Panc1 (cell line): ENCODE measurements at regions not wholly inside any gene's neighbourhood (a gene's known extent, or its start where the extent isn't known, plus 50 kb on each side); places are given as distances from the start of the nearest gene placed in this dataset.

Experiments
- ATAC-seq: fragments of 200-7000 bp; cut with Tn5 transposase; 2 replicates; pipeline ENCODE4 v1.9.1; 2020; ENCODE audit warnings: mild to moderate bottlenecking, moderate library complexity
- BruUV-seq: library from RNA; stranded (reverse); fragments of 400-500 nt; replicated peaks from 2 replicates; lab custom pipeline; 2021; lab: Mats Ljungman, UMichigan
- CTCF ChIA-PET: fragments of 300-600 bp; sonication (Branson Sonifier 250); formaldehyde crosslinking; loops from one replicate; lab custom pipeline; 2022; ENCODE audit warnings: antibody characterized with exemption; lab: Charles Lee
- POLR2A ChIA-PET: fragments of 300-600 bp; sonication (Branson Sonifier 250); formaldehyde crosslinking; loops from one replicate; lab custom pipeline; 2022; ENCODE audit warnings: antibody characterized with exemption; lab: Charles Lee
- DNase-seq: peaks from one replicate; pipeline ENCODE4 v3.0.0-alpha.2; 2010; ENCODE audit warnings: low read depth, low spot score
- H3K27ac ChIP-seq: 2 replicates; pipeline ENCODE4 v1.5.1; 2011; ENCODE audit warnings: mild to moderate bottlenecking, low read length, inconsistent platforms
- H3K27me3 ChIP-seq: fragments of 200-500 bp; sonication (Bioruptor generic); 2 replicates; pipeline ENCODE4 v1.6.0; 2014; ENCODE audit warnings: low read length, inconsistent platforms; ENCODE audit not compliant: control insufficient read depth, insufficient read depth
- H3K36me3 ChIP-seq: fragments of 200-500 bp; sonication (Bioruptor generic); 2 replicates; pipeline ENCODE4 v1.5.1; 2014; ENCODE audit warnings: inconsistent platforms, mild to moderate bottlenecking, low read length, moderate library complexity; ENCODE audit not compliant: control insufficient read depth, insufficient read depth
- H3K4me1 ChIP-seq: 2 replicates; pipeline ENCODE4 v1.5.1; 2011; ENCODE audit warnings: inconsistent platforms, mild to moderate bottlenecking, low read length, moderate library complexity; ENCODE audit not compliant: control insufficient read depth, insufficient read depth
- H3K4me3 ChIP-seq, 2 experiments: 2 replicates each; pipeline ENCODE4 v1.5.1; 2011 to 2012; ENCODE audit warnings: low read depth in 2 of 2, low read length in 2 of 2, mild to moderate bottlenecking in 2 of 2, inconsistent platforms in 1 of 2, moderate library complexity in 1 of 2
- H3K9me3 ChIP-seq: fragments of 200-500 bp; sonication (Bioruptor generic); 2 replicates; pipeline ENCODE4 v1.5.1; 2014; ENCODE audit warnings: low read depth, mild to moderate bottlenecking, inconsistent platforms, low read length, moderate library complexity; ENCODE audit not compliant: control insufficient read depth, insufficient read depth
- POLR2AphosphoS5 ChIP-seq: IDR thresholded peaks from 2 replicates; pipeline ENCODE4 v1.6.1; 2012; ENCODE audit warnings: mild to moderate bottlenecking, low read depth, low read length, moderate library complexity
- SIN3A ChIP-seq: IDR thresholded peaks from 2 replicates; pipeline ENCODE4 v1.6.1; 2012; ENCODE audit warnings: low read depth, mild to moderate bottlenecking, low read length, moderate library complexity, borderline replicate concordance; ENCODE audit not compliant: insufficient read depth
- TCF7L2 ChIP-seq: IDR thresholded peaks from 2 replicates; pipeline ENCODE4 v1.6.1; 2011; ENCODE audit warnings: mild to moderate bottlenecking, low read depth, low read length, inconsistent platforms
- in situ Hi-C: cut with HindIII; loops from 2 replicates; pipeline ENCODE4 v1.10.0; 2016; ENCODE audit warnings: low sequenced_read_pairs, low pct_unique_long_range_greater_than_20kb
- intact Hi-C: fragments of 100-400 bp; cut with micrococcal nuclease; formaldehyde crosslinking; loops from one replicate; pipeline ENCODE4 v1.10.0; 2022; ENCODE audit not compliant: unreplicated experiment
- TF ChIP-seq, protein P1 (sequence below): fragments of 450-650 bp; IDR thresholded peaks from 2 replicates; pipeline ENCODE4 v1.5.1; 2017; ENCODE audit warnings: mild to moderate bottlenecking
- TF ChIP-seq, protein P2 (sequence below), 2 experiments: IDR thresholded peaks; 2 replicates each; pipeline ENCODE4 v1.6.1; 2011 to 2012; ENCODE audit warnings: low read depth in 2 of 2, control low read depth in 1 of 2, low read length in 1 of 2, mild to moderate bottlenecking in 1 of 2, moderate library complexity in 1 of 2; ENCODE audit not compliant: insufficient read depth in 1 of 2

DNA sequence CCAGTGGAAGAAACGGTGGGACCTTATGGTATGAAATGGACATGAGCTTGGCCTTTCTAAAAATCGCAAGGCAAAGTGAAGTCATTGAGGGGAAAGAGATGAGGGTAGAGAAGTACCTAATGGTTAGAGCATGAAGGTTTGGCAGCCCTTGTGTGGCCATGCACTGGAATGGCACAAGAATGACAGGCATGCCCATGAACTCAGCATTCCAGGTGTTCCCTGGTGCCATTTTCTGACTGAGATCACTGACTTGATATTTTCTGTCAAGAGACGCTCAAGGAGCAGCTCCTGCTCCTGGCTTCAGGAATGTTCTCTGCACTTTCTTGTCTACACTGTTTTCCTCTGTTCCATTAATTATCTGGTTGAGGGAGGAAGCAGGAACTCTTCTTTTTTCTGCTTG is 225.0 kb upstream of the SLC10A2 start:
- DNase-seq (no peak), ATAC-seq (no peak)
- ChIA-PET CTCF (no interaction called here), POLR2A (no interaction called here)
- TF ChIP-seq SIN3A (no peak), TCF7L2 (no peak), POLR2AphosphoS5 (no peak)
- TF ChIP-seq, protein P1, sequence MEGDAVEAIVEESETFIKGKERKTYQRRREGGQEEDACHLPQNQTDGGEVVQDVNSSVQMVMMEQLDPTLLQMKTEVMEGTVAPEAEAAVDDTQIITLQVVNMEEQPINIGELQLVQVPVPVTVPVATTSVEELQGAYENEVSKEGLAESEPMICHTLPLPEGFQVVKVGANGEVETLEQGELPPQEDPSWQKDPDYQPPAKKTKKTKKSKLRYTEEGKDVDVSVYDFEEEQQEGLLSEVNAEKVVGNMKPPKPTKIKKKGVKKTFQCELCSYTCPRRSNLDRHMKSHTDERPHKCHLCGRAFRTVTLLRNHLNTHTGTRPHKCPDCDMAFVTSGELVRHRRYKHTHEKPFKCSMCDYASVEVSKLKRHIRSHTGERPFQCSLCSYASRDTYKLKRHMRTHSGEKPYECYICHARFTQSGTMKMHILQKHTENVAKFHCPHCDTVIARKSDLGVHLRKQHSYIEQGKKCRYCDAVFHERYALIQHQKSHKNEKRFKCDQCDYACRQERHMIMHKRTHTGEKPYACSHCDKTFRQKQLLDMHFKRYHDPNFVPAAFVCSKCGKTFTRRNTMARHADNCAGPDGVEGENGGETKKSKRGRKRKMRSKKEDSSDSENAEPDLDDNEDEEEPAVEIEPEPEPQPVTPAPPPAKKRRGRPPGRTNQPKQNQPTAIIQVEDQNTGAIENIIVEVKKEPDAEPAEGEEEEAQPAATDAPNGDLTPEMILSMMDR, result no peak
- TF ChIP-seq, protein P2, sequence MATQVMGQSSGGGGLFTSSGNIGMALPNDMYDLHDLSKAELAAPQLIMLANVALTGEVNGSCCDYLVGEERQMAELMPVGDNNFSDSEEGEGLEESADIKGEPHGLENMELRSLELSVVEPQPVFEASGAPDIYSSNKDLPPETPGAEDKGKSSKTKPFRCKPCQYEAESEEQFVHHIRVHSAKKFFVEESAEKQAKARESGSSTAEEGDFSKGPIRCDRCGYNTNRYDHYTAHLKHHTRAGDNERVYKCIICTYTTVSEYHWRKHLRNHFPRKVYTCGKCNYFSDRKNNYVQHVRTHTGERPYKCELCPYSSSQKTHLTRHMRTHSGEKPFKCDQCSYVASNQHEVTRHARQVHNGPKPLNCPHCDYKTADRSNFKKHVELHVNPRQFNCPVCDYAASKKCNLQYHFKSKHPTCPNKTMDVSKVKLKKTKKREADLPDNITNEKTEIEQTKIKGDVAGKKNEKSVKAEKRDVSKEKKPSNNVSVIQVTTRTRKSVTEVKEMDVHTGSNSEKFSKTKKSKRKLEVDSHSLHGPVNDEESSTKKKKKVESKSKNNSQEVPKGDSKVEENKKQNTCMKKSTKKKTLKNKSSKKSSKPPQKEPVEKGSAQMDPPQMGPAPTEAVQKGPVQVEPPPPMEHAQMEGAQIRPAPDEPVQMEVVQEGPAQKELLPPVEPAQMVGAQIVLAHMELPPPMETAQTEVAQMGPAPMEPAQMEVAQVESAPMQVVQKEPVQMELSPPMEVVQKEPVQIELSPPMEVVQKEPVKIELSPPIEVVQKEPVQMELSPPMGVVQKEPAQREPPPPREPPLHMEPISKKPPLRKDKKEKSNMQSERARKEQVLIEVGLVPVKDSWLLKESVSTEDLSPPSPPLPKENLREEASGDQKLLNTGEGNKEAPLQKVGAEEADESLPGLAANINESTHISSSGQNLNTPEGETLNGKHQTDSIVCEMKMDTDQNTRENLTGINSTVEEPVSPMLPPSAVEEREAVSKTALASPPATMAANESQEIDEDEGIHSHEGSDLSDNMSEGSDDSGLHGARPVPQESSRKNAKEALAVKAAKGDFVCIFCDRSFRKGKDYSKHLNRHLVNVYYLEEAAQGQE (IDR thresholded peaks at IDR 0.05; ENCODE audit: insufficient read depth in 1 of 2, low read depth in 2 of 2, low read length in 1 of 2), result no peak
- H3K4me1 ChIP-seq, result no peaks in the 10 kb centered on the region
- no peaks in the 10 kb centered on the region for H3K36me3 ChIP-seq
- no peaks in the 10 kb centered on the region for H3K27me3 ChIP-seq
- in situ Hi-C loops (no loop called here), intact Hi-C loops (no loop called here)
- H3K9me3 ChIP-seq, result no peaks in the 10 kb centered on the region
- BruUV-seq, result no TSS peak
- H3K27ac ChIP-seq, result no peak overlapping the region
- no peak overlapping the region for H3K4me3 ChIP-seq

DNA sequence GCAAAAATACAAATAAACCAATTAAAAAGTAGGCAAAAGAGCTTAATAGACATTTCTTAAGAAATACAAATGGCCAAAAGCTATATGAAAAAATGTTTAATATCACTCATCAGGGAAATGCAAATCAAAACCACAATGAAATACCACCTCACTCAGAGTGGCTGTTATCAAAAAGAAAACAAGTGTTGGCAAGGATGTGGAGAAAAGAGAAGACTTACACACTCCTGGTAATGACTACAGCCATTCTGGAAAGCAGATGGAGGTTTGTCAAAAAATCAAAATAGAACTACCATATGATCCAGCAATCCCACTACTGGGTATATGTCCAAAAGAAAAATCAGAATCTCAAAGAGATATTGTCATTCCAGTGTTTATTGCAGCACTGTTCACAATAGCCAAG is 223.5 kb upstream of the SLC10A2 start:
- CTCF ChIA-PET, result no interaction called here
- in situ Hi-C loops (no loop called here), intact Hi-C loops (no loop called here)
- TF ChIP-seq, protein P2 (IDR thresholded peaks at IDR 0.05; ENCODE audit: insufficient read depth in 1 of 2, low read depth in 2 of 2, low read length in 1 of 2), result no peak
- no peak for TF ChIP-seq SIN3A
- TF ChIP-seq TCF7L2, result no peak
- no peak overlapping the region for H3K27ac ChIP-seq
- no peaks in the 10 kb centered on the region for H3K36me3 ChIP-seq
- H3K9me3 ChIP-seq, result no peaks in the 10 kb centered on the region
- BruUV-seq, result no TSS peak
- POLR2A ChIA-PET, result no interaction called here
- DNase-seq (no peak), ATAC-seq (no peak)
- no peaks in the 10 kb centered on the region for H3K27me3 ChIP-seq
- no peak overlapping the region for H3K4me3 ChIP-seq
- no peaks in the 10 kb centered on the region for H3K4me1 ChIP-seq
